ENCODE measurements at regions not wholly inside any gene's neighbourhood (a gene's known extent, or its start where the extent isn't known, plus 50 kb on each side); places are given as distances from the start of the nearest gene placed in this dataset.

DNA sequence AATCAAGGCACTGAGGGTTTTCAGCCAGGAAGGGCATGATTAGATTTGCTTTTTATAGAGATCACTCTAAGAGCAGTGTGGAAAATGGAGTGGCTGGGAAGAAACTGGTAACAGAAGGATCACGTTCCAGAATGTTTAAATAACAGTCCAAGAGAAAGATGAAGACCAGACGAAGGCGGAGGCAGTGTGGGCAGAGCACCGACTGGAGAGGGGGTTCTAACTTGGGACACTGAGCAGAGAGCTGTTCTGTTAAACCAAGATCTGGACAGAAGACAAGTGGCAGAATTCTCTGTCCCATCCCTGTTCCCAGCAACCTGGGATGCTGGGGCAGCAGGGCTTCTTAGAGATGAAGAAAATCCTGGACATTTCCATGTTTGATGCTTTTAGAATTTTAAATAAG lies 249.1 kb upstream of the NR4A3 start:
- in situ Hi-C loops (cut with HindIII; ENCODE audit: low sequenced_read_pairs): no loop called here

DNA sequence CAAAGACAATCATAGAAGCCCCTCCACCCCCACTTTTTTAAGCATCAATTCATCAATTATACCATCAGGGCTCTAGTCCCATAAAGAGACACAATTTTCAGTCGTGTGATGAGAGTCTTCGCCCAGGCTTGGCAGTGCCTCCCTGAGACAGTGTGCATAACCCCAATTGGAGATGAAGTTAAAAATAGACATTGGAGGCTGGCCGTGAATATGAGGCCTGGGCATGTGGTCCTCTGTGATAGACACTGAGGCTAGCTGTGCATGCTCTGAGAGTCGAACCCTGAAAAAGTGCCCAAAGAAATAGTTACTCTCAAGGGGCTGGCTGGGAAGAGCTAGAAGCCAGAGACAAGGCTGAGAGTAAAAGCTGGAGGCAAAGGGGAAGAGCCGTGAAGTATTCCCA lies 248.6 kb upstream of the NR4A3 start:
- in situ Hi-C loops (cut with HindIII; ENCODE audit: low sequenced_read_pairs): no loop called here

DNA sequence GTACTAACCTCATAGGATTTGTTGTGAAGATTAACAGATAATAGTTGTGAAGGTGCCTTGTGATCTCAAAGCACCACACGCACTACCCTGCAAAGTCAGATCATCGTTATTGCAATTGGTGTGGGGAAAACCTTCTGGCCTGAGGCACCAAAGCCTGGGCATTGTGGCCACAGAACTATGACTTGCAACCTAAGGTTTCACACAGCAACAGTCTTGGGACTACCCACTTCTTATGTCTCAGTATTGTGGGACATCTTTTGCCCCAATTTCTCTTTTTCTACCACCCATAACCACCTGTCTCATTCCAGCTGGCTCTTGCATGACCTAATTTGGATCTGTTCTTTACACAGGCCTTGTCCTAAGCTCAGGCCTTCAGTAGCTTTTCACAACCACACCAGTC lies 247.8 kb upstream of the NR4A3 start:
- in situ Hi-C loops (cut with HindIII; ENCODE audit: low sequenced_read_pairs): no loop called here

DNA sequence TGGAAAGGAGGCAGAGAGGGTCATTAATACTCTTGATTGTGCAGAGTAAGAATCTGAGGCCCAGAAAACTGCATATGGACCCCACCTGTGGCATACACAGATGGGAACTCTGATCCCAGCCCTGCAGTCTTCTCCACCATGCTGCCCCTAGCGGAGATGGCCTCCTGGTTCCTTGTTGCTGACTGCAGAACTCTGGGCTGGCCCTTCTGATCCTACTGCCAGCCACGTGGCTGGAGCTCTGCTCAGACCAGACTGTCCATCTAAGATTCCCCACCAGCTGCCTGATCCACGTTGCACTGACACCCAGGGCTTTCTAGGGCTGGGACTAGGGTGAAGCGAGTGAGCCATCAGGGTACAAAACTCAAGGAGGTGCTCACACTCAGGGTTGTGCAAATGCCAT lies 245.7 kb upstream of the NR4A3 start:
- in situ Hi-C loops (cut with HindIII; ENCODE audit: low sequenced_read_pairs): no loop called here

DNA sequence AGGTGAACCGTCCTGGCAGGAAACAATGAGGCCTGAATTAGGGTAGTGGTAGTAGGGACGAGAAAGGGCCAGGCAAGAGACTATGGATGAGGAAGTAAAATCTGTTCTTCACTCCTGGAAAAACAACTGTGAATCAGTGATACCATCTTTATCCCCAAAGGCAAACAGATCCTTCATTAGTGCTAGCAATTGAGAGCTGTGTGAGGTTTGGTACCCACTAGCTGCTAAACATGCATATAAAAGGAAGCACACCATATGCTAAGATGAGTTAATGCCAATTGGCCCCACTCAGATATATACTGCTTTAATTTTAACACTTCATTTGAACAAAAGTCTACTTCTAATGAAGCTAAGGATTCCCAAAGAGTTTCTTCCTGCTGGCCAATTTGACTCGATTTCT lies 244.8 kb upstream of the NR4A3 start:
- in situ Hi-C loops (cut with HindIII; ENCODE audit: low sequenced_read_pairs): no loop called here

DNA sequence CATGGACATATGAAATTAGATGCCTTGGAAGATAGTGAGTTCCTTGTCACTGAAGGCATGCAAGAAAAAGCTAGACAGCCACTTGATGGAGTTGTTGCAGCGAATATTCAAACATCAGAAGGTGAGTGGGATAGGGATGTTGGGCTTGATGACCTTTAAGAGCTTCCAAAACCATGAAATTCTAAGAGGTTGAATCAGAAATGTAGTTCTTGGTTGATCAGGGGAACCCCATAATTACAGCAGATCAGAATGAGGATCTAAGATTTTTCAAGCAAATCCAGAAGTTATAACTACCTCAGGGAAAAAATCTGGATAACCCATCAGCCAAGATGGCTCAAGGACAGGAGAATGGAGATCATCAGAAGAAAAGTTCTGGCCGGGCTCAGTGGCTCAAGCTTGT lies 244.3 kb upstream of the NR4A3 start:
- in situ Hi-C loops (cut with HindIII; ENCODE audit: low sequenced_read_pairs): no loop called here

DNA sequence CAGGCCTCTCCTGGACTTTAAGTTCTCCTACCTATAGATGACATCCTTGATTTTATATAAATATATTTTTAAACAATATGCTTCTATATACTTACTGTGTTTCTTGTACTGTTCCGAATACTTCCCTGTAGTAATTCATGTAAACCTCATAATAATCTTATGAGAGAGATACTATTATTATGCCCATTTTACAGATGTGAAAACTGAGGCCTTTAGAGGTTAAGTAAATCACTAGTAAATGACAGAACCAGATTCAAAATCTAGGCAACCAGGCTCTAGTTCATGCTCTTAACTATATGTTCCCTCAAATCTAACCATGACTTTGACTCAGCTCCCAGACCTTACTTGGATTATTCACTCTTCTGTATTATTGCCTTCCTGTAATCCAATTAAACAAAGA lies 243.0 kb upstream of the NR4A3 start:
- in situ Hi-C loops (cut with HindIII; ENCODE audit: low sequenced_read_pairs): no loop called here

DNA sequence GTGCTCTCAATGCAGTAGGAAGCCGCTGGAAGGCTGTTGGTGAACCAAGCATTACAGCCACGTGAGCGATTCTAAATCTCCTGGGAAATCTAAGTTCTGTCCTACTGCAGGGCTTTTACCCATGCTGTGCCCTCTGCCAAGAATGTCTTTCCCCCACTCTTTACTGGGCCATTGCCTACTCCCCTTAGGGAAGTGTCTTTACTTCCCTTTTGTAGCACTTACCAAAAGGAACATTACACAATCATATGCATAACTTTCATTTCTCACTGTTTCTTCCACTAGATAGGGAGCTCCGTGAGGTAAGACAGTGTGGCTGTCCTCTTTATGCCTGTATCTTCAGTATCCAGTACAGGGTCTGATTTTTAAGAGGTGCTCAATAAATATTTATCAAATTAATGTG lies 241.7 kb upstream of the NR4A3 start:
- in situ Hi-C loops (cut with HindIII; ENCODE audit: low sequenced_read_pairs): no loop called here

DNA sequence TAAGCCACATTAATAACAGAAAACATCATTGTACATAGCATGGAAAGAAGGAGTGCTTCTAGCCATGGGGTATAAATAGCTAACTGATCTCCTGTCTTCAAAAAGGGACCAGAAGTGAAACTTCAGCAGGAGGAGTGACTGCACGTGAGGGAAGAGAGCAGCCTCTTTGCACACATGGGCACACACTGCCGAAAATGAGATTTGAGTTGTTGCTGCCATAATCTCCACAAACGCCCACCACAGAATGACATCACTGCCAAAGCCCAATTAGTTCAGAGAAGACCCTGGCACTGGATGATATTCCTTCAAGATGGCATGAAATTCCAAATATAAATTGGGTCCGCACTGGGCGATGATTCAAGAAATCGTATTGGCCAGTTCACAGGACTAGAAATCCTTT lies 238.9 kb upstream of the NR4A3 start:
- in situ Hi-C loops (cut with HindIII; ENCODE audit: low sequenced_read_pairs): no loop called here

DNA sequence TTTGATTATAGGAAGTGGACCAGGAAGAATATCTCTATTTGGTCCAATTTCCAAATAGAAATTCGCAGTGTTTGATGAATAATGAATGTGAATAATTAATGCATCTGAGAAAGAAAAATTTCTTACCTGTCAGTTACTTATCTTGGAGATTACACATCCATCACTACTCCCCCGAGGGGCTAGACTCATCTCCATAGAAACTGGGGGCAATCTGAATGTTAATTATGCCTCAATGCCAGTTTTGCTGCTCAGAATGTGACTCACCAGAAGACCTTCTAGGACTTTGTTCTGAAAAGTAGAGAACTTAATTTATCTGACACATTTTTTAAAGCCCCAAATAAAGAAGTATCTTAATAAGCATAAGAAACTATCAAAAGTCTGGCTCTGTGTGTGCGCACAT lies 233.4 kb upstream of the NR4A3 start:
- in situ Hi-C loops (cut with HindIII; ENCODE audit: low sequenced_read_pairs): no loop called here

DNA sequence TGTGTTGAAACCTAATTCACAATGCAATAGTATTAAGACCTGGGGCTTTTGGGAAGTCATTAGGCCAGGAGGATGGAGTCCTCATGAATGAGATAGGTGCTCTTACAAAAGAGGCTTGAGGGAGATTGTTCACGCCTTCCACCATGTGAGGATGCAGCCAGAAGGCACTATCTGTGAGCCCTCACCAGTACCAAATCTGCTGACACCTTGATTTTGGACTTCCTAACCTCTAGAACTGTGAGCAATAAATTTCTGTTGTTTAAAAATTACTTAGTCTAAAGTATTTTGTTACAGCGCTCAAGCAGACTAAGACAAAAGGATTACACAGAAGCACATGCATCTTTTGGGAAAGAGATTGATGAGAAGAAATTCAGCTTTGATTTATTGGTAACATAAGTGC lies 232.9 kb upstream of the NR4A3 start:
- in situ Hi-C loops (cut with HindIII; ENCODE audit: low sequenced_read_pairs): no loop called here

DNA sequence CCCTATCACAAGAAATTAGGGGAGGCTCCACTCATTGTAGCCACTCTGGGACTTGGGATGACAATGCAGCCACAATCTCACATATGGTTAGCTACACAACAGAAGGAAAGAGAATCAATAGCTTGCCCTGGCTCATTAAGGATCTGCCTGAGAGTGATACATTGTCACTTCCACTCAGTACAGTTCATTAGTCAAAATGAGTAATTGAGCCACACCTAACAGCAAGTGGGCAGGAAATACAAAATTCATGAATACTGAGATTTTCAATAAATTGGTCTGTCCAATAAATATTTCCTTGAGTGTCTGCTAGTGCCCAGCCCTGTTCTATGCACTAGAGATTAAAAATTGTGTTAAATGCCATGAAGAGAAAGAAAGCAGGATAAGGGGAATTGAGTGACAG lies 231.3 kb upstream of the NR4A3 start:
- in situ Hi-C loops (cut with HindIII; ENCODE audit: low sequenced_read_pairs): no loop called here

DNA sequence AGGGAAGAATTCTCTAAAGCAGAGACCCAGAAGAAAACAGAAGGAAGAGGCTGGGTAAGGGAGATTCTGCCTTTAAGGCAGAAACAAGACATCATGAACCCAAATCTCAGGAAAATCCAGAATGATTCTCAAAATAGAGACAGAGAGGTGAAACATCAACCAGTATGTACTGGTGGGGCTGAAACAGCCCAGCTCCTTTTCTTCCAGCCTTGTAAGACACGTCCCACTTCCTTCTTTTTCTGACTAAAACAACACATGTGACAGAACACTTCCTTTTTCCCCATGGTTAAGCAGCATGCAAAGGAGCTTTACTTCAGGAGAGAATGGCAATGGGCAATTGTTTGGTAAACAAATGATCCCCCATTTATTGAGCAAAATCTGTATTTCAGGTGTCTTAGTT lies 230.8 kb upstream of the NR4A3 start:
- in situ Hi-C loops (cut with HindIII; ENCODE audit: low sequenced_read_pairs): no loop called here

DNA sequence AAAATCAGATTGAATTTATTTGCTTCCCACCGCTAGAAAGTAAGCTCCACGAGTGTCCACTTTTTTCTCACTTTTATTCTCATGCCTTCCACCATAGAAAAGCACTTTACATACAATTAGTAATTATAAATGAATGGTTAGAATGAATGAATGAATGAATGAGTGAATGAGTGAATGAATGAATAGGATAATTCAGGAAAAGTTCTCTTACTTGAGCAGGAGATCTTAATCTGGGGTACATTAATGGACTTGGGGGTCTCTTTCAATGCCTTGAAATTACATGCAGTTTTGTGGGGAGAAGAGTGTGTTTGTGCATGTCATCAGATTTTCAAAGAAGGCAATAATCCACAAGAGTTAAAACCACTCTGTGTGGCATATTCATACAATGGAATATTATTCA lies 229.9 kb upstream of the NR4A3 start:
- in situ Hi-C loops (cut with HindIII; ENCODE audit: low sequenced_read_pairs): no loop called here

DNA sequence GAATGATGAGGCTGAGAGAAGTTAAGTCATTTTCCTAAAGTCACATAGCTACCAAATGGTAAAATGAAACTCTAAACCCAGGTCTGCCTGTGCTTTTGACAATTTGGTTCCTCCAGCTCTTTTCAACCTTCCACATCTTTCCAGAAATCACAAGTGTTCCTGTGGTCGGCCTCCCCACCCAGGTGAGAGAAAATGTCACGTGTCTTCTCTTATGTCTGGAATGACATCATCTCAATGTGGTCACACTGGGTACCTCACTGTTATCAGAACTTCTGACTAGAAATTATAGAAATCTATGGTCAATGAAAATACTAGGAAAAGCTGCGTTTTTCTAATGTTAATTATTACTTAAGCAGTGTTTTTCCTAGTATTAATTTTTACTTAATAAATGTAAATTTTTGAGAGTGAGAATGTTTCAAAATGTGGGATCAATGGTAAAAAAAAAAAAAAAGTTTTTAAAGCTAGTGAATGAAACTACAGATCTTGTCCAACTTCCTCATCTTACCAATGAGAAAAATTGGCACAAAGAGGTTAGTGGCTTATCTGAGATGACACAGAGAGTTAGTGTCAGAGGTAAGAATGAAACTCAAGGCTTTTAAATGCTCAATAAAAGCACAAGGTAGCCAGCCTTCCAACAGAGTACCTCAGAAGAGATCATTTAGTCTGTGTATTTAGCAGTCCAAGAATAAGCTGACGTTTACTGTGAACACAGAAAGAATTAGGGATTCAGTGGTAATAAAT lies 228.7 kb upstream of the NR4A3 start:
- in situ Hi-C loops (cut with HindIII; ENCODE audit: low sequenced_read_pairs): no loop called here

DNA sequence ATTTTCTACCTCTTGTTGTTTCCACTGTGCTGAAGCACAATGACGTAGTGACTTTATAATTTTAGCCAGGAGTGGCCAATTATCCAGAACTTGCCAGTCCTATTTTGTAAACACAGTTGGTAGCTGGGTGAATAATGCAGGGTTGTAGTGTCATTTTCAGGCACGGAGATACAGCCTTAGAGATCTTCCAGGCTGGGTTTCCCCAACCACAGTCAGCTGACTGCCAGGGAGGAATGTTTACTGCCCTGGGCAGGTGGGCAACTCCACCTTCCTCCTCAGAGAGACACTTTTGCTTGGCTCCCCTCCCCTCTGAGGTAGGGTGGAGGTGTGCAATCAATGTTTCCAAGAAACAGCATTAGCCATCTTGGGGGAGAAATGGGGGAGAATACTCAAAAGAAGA lies 228.1 kb upstream of the NR4A3 start:
- in situ Hi-C loops (cut with HindIII; ENCODE audit: low sequenced_read_pairs): no loop called here

DNA sequence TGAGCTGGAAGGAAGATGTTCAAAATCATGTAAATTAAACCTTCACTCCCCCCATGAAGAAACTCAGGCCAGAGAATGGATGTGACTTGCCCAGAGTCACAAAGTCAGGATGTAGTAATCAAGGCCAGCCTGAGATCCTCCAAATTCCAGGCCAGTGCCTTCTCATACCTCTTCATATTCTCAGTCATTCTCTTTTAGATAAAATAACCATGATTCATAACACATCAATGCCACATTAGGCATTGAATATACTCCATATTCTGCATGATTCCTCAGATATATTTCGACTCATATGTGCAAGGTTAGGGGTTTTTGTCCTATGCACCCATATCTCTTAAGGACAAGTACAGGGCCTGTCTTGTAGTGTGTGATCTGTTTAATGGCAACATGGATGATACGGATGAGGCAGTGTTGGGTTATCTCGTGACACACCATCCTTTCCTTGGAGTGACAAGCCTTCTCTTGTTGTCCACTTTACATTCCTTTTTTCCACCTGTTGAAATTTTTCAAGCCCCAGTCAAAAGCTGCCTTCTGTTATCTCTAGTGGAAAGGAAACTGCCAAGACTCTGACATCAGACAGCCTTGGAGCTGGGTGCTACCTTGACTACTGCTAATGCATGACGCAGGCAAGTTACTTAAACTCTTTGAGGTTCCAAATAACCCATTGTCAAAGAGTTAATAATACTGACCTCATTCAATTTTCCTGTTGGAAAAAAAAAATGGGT lies 227.5 kb upstream of the NR4A3 start:
- in situ Hi-C loops (cut with HindIII; ENCODE audit: low sequenced_read_pairs): no loop called here

DNA sequence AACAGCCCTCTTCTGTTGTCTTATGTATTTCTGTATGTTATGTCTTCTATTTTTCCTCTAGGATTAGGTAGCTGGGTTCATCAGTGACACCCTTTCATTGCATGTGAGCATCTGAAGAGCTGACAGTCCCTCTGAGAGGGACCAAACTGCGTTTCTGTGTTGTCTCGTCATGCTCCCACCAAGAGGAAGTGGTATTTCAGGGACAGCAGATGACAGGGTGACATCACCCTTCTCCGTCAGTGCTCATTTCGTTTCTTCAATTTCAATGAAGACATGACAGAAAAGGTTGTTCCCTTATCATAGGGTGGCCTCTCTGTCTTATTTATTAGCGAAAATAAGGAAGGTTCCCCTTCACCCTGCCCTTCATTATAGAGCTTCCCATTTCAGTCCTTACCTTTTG lies 225.9 kb upstream of the NR4A3 start:
- in situ Hi-C loops (cut with HindIII; ENCODE audit: low sequenced_read_pairs): no loop called here

DNA sequence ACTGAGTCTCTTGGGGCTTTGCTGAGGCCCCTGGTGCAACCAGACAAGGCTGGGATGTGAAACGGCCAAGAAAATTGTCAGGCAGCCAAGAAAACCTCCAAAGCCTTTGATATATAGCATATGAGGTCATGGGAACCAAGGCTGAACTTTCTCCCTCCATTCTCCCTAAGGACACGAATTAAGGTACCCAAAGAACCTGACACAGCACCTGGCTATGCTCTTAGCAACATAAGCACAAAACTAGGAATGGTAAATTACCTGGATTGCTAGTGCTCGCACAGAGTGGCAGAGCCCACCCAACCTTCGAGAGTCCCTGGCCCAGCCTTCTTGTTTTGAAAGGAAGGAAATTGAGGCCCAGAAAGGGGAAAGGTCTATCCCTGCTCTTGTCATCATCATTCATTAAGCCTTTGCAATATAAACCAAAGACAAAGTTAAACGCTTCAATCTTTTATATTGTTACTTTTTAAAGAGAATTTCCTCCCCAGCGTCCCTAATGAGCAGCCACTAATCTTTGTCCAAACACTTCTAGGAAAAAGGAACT lies 220.0 kb upstream of the NR4A3 start:
- in situ Hi-C loops (cut with HindIII; ENCODE audit: low sequenced_read_pairs): no loop called here

DNA sequence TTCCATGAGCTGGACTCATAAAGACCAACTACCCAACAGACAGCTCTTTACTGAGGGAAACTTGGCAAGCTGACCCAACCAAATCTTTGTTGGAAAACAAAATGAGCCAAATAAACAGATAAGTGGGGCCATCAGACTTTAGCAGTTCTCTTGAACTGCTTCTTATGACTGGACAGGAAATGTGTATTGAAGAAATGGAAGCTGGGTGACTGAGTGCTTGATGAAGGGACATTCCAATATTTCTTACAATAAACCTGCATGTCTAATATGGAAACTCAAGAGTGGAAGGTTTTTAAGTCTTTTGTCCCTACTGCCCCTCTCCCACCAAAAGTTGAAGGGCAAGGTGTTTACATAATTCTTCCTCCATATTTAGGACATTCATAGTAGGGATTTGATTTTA lies 218.8 kb upstream of the NR4A3 start:
- in situ Hi-C loops (cut with HindIII; ENCODE audit: low sequenced_read_pairs): no loop called here

DNA sequence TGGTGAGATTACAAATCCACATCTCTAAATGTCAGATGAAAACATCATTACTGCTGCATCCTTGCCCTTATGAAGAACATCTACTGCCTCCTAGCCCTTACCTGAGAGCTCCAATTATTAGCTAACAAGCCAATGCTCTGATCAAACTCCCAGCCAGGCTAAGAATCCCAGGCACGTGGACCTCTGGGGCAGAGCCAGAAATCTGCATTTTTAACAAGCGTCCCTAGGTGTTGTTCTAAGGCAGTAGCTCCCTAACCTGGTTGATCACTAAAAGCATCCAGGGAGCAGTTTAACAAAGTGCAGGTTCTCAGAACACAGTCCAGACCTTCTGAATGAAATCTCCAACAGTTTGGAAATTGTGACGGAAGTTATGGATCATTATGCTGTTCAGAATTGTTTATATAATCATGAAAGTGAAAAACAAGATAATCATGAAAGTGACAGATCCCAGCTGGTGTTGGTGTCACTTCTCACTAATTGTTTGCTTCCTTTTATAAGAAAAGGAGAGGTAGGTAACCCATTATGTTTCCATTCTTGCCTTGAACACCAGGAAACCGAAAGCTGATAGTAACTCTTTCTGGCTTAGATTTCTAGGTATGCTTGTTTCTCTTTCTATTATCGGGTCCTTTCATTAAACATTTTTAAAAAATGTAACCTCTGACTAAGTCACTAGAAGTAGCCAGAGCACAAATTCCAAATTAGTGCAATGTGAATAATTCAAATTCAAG lies 216.5 kb upstream of the NR4A3 start:
- in situ Hi-C loops (cut with HindIII; ENCODE audit: low sequenced_read_pairs): no loop called here

DNA sequence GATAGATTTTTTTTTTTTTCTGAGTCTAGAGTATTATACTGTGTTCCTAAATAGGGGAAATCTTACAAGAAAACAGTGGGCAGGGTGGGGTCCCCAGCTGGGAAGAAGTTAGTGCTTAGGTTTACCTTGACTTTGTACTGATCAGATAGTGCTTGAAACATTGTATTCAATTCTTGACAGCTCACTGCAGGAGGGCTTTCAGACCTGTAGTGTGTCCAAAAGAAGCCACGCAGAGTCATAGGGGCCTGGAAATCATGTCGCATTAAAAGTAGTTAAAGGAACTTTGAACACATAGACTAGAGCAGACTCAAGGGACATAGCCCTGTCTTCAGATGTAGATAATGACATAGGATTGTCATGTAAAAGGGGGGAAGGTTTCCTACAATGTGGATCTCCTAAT lies 215.4 kb upstream of the NR4A3 start:
- in situ Hi-C loops (cut with HindIII; ENCODE audit: low sequenced_read_pairs): no loop called here

All from endothelial cell of hepatic sinusoid (primary cell).